ENCODE measurements at regions not wholly inside any gene's neighbourhood (a gene's known extent, or its start where the extent isn't known, plus 50 kb on each side); places are given as distances from the start of the nearest gene placed in this dataset.

DNA sequence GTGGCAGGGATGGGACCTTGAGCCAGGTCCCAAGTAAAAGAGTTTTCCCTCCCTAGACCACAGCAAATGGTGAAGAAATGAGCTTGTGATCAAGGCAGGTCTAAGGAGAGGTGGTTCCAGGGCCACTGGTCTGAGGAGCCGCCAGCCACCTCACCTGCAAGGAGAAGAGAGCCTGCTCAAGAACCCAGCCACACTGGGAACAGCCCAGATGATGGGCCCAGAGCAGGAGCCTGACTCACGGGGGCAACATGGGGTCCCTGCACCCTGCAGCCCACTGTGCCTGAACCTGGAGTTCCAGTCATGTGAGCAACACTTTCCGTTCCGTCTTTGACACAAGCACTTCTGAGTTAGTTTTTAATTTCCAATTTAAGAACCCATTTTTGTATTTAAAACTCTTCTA, 204.5 kb upstream of the CDH4 start:
- DNase-seq, result no peak

DNA sequence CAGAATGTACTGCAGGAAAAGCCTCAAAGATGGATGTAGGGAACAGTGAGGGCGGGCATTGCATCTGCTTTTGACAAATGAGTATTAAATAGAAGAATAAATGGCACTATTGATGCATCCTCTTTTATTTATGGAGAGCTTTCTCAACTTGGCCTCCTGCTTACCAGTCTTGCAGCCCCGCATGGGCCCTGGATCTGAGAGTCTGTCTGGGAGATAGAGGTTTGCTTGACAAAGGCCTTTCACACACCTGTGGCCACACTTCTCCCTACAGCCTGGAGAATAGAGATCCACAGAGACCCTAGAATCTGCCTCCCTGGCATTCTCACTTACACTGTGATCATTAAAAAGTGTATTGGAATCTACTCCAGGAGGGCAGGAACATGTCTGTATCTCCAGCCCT, 203.8 kb upstream of the CDH4 start:
- DNase-seq, result no peak

- no peak for DNase-seq
These were observed 202.4 kb upstream of the CDH4 start for GRCh38 chr20:61049684-61050083.

DNA sequence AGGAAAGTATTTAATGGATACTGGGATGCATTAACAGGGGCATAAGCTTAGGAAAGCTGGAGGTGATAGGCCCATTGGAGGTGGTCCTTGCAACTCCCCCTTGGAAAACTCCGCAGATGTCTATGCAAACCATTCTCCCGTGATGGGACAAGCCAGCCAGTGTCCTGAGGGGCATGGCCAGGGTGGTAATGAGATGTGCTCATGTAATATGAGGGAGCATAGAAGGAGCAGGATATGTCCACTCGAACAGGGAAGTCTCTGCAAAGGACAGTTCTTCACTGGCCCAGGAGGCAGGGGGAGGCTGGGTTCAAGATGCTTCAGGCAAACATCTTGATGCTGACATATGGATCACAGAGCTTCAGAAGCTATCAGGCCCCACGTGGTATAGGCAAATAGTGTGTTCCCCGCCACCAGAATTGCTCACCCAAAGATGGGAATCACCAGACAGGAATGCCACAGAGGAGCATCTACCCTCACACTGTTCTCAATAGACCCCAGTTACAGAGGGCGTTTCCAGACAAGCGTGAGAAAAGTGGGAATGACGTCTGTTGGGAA, 201.6 kb upstream of the CDH4 start:
- DNase-seq, result no peak

GRCh38 chr20:61052195-61052750, 199.8 kb upstream of the CDH4 start:
- DNase-seq, result peak; percentile 13

GRCh38 chr20:61052776-61053442, 199.2 kb upstream of the CDH4 start:
- no peak for DNase-seq

DNA sequence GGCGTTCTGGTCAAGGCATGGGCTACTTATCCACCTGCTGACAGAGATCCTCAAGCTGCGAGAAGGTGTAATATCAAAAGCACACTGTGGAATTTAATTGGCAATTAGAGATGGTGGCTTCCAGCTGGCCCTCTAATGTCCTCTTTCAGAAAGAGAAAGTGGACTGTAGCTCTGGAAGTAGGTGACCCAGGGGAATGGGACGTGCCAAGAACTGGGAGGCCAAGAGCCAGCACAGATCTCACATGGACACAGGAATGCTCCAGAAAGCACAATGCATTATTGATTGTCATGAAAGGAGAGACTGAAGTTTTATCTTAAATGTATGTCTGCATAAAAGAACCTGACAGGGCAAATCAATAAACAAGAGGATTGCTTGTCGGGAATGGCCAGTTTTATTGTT, 198.6 kb upstream of the CDH4 start:
- no peak for DNase-seq

- no peak for DNase-seq
These were observed 198.2 kb upstream of the CDH4 start for GRCh38 chr20:61053889-61054288.

DNA sequence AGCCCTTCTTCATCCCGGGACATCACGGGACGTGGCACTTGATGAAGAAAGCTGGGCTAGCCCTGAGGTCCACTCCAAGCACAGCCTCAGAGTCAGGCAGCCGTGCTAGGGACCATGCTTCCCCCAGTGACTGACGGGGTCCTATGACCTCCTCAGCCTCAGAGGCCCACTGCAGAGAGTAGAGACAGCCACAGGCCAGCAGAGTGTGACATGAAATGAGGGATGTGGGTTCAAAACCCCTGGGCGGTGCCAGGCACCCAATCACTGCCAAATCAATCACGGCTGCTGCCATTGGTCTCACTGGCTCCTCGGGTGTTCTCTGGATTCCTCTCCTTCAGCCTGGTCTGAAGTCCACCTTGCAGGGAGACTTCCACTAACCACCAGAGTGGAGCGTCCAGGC, 197.7 kb upstream of the CDH4 start:
- DNase-seq, result no peak

GRCh38 chr20:61055180-61056010, 196.7 kb upstream of the CDH4 start:
- DNase-seq, result no peak

DNA sequence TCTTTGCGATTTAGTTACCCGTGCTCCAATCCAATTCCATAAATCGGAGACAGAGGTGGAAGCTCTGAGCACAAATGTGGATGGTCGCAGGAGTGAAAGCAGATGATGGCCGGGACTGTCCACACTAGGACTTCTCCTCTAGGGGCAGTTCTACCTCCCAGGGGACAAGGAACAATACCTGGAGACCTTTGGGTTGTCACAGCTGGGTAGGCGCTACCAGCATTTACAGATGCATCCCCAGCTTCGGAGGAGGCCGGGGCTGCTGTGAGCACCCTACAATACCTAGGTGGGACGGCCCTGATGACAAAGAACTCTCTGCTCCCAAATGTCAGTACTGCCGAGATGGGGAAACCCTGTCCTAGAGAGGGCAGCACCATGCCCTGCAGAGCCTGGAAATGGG, 195.9 kb upstream of the CDH4 start:
- no peak for DNase-seq

- DNase-seq, result no peak
These were observed 195.2 kb upstream of the CDH4 start for GRCh38 chr20:61056627-61057442.

GRCh38 chr20:61057443-61058121, 194.5 kb upstream of the CDH4 start:
- DNase-seq, result no peak

DNA sequence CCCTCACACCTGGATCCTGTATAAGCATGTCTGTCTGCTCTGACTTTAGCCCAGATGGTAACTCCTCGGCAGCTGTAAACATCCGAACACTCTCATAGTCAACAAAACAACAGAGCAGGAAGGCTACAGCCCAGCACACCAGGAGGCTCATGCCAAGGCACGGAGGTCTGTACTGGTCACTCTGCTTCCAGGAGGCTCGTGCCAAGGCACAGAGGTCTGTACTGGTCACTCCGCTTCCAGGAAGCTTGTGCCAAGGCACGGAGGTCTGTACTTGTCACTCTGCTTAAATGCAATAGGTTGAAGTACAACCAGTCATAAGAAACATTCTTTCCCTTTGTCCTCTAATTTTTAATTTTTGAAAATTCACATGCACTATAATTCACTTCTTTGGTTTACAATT, 190.1 kb upstream of the CDH4 start:
- DNase-seq, result no peak

GRCh38 chr20:61065853-61066252, 186.2 kb upstream of the CDH4 start:
- DNase-seq, result no peak

GRCh38 chr20:61066526-61066925, 185.5 kb upstream of the CDH4 start:
- DNase-seq, result no peak

DNA sequence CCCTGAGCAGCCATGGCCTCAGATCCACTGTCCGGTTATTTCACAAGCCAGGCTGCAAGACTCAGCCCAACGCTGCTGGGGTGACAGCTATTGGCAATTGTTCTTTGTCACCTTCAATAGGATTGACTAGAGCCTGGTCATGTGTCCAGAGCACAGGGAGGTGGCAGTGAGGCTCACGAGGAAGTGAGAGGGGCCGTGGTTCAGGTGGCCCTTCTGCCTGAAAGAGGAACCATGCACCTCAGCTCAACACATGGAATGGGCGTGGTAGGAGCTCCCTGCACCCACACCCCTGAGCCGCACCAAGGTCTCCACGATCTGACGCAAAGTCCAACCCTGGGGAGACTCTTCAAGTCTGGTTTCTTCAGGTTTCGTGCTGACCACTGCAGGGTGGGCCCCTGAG, 184.8 kb upstream of the CDH4 start:
- no peak for DNase-seq

DNA sequence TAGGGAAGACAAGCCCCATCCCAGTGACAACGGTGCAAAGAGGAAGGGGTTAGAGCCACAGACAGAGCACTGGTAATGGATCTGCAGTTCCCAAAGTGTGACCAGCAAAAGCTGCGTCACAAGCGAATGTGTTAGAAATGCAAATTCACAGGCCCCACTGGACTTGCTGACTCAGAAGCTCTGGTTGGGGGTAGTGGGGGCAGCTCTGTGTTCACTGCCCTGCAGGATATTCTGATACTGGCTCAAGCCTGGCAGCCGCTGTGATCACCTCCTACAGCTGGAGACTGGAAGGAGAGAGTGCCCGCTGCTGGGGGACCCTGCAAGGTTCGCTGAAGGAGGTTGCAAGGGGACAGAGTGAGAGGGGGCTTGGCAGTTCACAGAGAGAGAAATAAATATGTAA, 179.7 kb upstream of the CDH4 start:
- DNase-seq, result no peak

DNA sequence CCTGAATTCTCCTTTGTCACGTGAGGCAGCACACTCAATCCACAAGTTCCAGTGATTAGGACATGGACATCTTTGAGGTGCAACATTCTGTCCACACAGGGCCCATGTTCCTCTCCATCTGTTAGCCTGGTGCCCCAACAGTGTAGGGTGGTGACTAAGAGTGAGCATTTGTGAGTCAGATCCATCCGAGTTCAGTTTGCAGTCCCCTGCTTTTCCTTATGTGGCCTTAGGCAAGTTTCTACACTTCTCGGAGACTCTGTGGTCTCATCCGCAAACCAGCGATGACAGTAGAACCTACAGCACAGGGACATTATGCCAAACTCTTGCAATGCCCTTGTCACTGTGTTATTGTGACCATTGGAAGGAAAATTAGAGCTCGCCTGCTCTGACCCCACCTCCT, 178.7 kb upstream of the CDH4 start:
- no peak for DNase-seq

- peak; percentile 19 for DNase-seq
These were observed 169.3 kb upstream of the CDH4 start for GRCh38 chr20:61082720-61083119.

DNA sequence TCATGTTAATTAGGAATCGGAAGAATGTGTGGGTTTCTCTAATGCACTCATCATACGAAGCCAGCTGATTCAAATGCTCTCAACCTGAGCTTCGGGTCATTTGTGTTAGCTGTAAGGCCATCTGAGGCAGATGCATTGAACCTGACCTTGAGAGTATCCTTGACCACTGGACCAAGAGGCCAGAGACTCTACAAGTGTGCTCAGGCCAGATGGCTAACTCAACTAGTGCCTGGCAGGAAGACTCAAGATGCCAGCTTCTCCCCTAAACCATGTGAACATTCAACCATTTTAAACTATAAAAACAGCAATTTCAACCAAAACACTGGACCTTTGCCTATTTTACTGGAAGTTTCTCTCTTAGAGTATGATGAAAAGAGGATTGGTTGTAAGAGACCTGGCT, 168.6 kb upstream of the CDH4 start:
- no peak for DNase-seq

GRCh38 chr20:61086031-61086430, 166.0 kb upstream of the CDH4 start:
- no peak for DNase-seq

Data from muscle of arm (tissue), 1 donor.